HepG2 (cell line): ENCODE measurements at regions not wholly inside any gene's neighbourhood (a gene's known extent, or its start where the extent isn't known, plus 50 kb on each side); places are given as distances from the start of the nearest gene placed in this dataset.
"Not testable (repeated sequence)": the region's sequence is repeated elsewhere in the genome, so short reads cannot be mapped to it uniquely, and the experiment has no call there.

Source experiments
- CEBPG ChIP-seq: IDR thresholded peaks from 2 replicates; pipeline ENCODE4 v1.6.1; 2016
- EP300 ChIP-seq, 3 experiments: sonication (generic) in 1 of 3; formaldehyde crosslinking in 1 of 3; IDR thresholded peaks; 2 replicates each; pipeline versions ENCODE4 v1.5.1 to v1.6.1; 2011 to 2020; ENCODE audit warnings: low read depth in 2 of 3, low read length in 2 of 3, borderline replicate concordance in 1 of 3, improper control_type of control experiment in 1 of 3, mild to moderate bottlenecking in 1 of 3, missing genetic modification reagents in 1 of 3, moderate library complexity in 1 of 3
- EZH2 ChIP-seq: conservative IDR thresholded peaks from 2 replicates; pipeline ENCODE4 v1.6.1; 2012; ENCODE audit warnings: mild to moderate bottlenecking, low read depth, low read length, moderate library complexity
- HIVEP1 ChIP-seq: sonication (generic); formaldehyde crosslinking; IDR thresholded peaks from 2 replicates; pipeline ENCODE4 v1.4.0; 2020; ENCODE audit warnings: mild to moderate bottlenecking, missing genetic modification reagents
- HOXA3 ChIP-seq: sonication (generic); formaldehyde crosslinking; IDR thresholded peaks from 2 replicates; pipeline ENCODE4 v1.5.0; 2020; ENCODE audit warnings: missing genetic modification reagents
- LCORL ChIP-seq, 2 experiments: fragments of 450-650 bp in 1 of 2; sonication (generic) in 1 of 2; formaldehyde crosslinking in 1 of 2; IDR thresholded peaks; 2 replicates each; pipeline versions ENCODE4 v1.5.0 to v1.6.1; 2017 to 2020; ENCODE audit warnings: antibody characterized with exemption in 1 of 2, missing genetic modification reagents in 1 of 2
- MXD4 ChIP-seq: IDR thresholded peaks from 2 replicates; pipeline ENCODE4 v1.6.1; 2016; ENCODE audit warnings: mild to moderate bottlenecking, missing biosample characterization, missing genetic modification reagents
- PRPF4 ChIP-seq: fragments of 200-400 bp; formaldehyde crosslinking; IDR thresholded peaks from 2 replicates; pipeline ENCODE4 v1.6.1; 2016; ENCODE audit warnings: low read length, low read depth; ENCODE audit not compliant: poor library complexity, severe bottlenecking
- RBM22 ChIP-seq: fragments of 200-400 bp; formaldehyde crosslinking; optimal IDR thresholded peaks from 2 replicates; pipeline ENCODE3; 2017; ENCODE audit warnings: mild to moderate bottlenecking, low read length, moderate library complexity
- TAF1 ChIP-seq: sonication (generic); formaldehyde crosslinking; IDR thresholded peaks from 2 replicates; pipeline ENCODE4 v1.4.0; 2020; ENCODE audit warnings: missing genetic modification reagents
- TEF ChIP-seq: sonication (generic); formaldehyde crosslinking; IDR thresholded peaks from 2 replicates; pipeline ENCODE4 v1.5.0; 2020; ENCODE audit warnings: missing genetic modification reagents
- ZFP36L1 ChIP-seq: sonication (generic); formaldehyde crosslinking; IDR thresholded peaks from 2 replicates; pipeline ENCODE4 v1.8.0; 2022; ENCODE audit warnings: mild to moderate bottlenecking, missing genetic modification reagents, moderate library complexity

GRCh38 chrX:93434721-93435120 lies 238.7 kb downstream of the NAP1L3 start:
- TF ChIP-seq PRPF4; MXD4; HOXA3; RBM22; TAF1 (CRISPR knock-in tag); HIVEP1; EZH2; CEBPG (CRISPR knock-in tag); TEF (CRISPR knock-in tag); EP300 (IDR thresholded peaks at IDR 0.05; ENCODE audit: low read depth in 2 of 2, low read length in 2 of 2); EP300 (CRISPR knock-in tag; IDR thresholded peaks at IDR 0.05; ENCODE audit: borderline replicate concordance); ZFP36L1 (CRISPR knock-in tag); LCORL (IDR thresholded peaks at IDR 0.05); LCORL (CRISPR knock-in tag; IDR thresholded peaks at IDR 0.05): not testable (repeated sequence)
